Smooth muscle cell (in vitro differentiated cells): ENCODE measurements at regions not wholly inside any gene's neighbourhood (a gene's known extent, or its start where the extent isn't known, plus 50 kb on each side); places are given as distances from the start of the nearest gene placed in this dataset.

Experiments used
- DNase-seq: peaks from one replicate; lab custom pipeline; 2025; ENCODE audit not compliant: unreplicated experiment; lab: John Stamatoyannopoulos, UW
- H2AFZ ChIP-seq: fragments of 200-600 bp; sonication (generic); 2 replicates; pipeline ENCODE4 v1.6.0; 2016; ENCODE audit warnings: antibody characterized with exemption, low read depth, mild to moderate bottlenecking
- H3F3A ChIP-seq: fragments of 200-600 bp; sonication (generic); 2 replicates; pipeline ENCODE4 v1.6.0; 2017; ENCODE audit warnings: antibody characterized with exemption, low read depth
- H3K27ac ChIP-seq: fragments of 200-600 bp; sonication (generic); 2 replicates; pipeline ENCODE4 v1.5.1; 2016; ENCODE audit warnings: low read depth, mild to moderate bottlenecking
- H3K27me3 ChIP-seq: fragments of 200-600 bp; sonication (generic); 2 replicates; pipeline ENCODE4 v1.6.1; 2016; ENCODE audit warnings: low read depth, mild to moderate bottlenecking
- H3K36me3 ChIP-seq: fragments of 200-600 bp; sonication (generic); 2 replicates; pipeline ENCODE4 v1.5.1; 2016; ENCODE audit warnings: low read depth
- H3K4me1 ChIP-seq: fragments of 200-600 bp; sonication (generic); 2 replicates; pipeline ENCODE4 v1.5.1; 2016; ENCODE audit warnings: low read depth
- H3K4me2 ChIP-seq: fragments of 200-600 bp; sonication (generic); 2 replicates; pipeline ENCODE4 v1.6.0; 2016; ENCODE audit warnings: mild to moderate bottlenecking
- H3K4me3 ChIP-seq: fragments of 200-600 bp; sonication (generic); 2 replicates; pipeline ENCODE4 v1.5.1; 2016; ENCODE audit warnings: mild to moderate bottlenecking
- H3K79me2 ChIP-seq: fragments of 200-600 bp; sonication (generic); 2 replicates; pipeline ENCODE4 v1.6.0; 2016; ENCODE audit warnings: low read depth, mild to moderate bottlenecking
- H3K9ac ChIP-seq: fragments of 200-600 bp; sonication (generic); 2 replicates; pipeline ENCODE4 v1.6.0; 2016; ENCODE audit warnings: low read depth
- H3K9me3 ChIP-seq: fragments of 200-600 bp; sonication (generic); replicated peaks from 2 replicates; pipeline ENCODE4 v1.5.1; 2016; ENCODE audit warnings: low read depth
- H4K20me1 ChIP-seq: fragments of 200-600 bp; sonication (generic); 2 replicates; pipeline ENCODE4 v1.6.0; 2016; ENCODE audit warnings: low read depth
- CTCF ChIP-seq: fragments of 200-600 bp; sonication (generic); IDR thresholded peaks from 2 replicates; pipeline ENCODE4 v1.5.1; 2017; ENCODE audit warnings: borderline replicate concordance, mild to moderate bottlenecking, antibody characterized with exemption; ENCODE audit not compliant: insufficient read depth, poor library complexity, severe bottlenecking
- WGBS: methylation state at CpG from one replicate; pipeline ENCODE4 v1.1.7; 2016; ENCODE audit warnings: low lambda C conversion rate; 5-methylcytosine and 5-hydroxymethylcytosine counted together

DNA sequence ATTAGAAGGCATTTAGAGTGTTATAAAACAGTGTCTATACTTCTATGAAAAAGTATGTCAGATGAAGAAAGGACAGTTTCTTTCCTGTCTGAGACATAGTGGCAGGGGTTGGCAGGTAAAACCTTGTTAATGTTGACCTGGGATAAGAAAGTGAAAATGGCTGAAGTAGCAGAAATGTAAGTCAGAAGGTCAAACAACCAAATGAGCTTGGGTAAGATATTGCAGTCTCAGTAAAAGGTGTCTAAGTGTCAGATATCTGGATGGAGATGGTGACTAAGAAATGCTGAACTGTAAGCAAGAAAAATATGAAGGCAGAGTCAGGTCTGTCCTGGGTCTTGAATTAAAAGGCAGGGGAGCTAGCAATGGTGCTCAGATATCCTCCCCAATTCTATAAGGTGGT, 400.3 kb downstream of the CD109 start:
- H2AFZ ChIP-seq = no peak overlapping the region
- no peaks in the 10 kb centered on the region for H3K36me3 ChIP-seq
- no peak overlapping the region for H3K4me3 ChIP-seq
- no peaks in the 10 kb centered on the region for H3K27me3 ChIP-seq
- no peaks in the 10 kb centered on the region for H3K79me2 ChIP-seq
- no peaks in the 10 kb centered on the region for H3K9me3 ChIP-seq
- H3K4me1 ChIP-seq = no peaks in the 10 kb centered on the region
- DNase-seq = no peak
- H4K20me1 ChIP-seq = no peaks in the 10 kb centered on the region
- no peak overlapping the region for H3K27ac ChIP-seq
- no peaks in the 10 kb centered on the region for H3F3A ChIP-seq
- no peak for TF ChIP-seq CTCF
- H3K9ac ChIP-seq = no peak overlapping the region
- no peak overlapping the region for H3K4me2 ChIP-seq

DNA sequence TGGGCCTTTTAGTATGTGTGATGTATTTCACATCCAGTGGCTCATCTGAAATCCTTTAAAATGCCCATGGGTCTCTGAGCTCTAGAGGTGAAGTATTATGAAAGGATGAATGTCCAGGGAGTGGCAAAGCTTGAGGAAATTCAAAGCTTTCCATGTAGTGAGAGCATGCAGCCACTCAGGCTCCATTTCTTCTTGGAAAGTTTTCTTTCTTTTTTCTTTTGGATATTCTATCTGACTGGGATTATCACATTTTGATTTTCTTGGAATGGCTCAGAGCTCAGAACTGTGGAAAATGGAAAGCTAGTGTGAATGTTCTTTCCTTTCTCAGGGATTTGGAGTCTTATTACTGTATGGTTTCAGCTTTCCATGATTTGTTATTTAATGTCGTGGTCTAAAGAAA, 397.4 kb downstream of the CD109 start:
- no peak overlapping the region for H3K27ac ChIP-seq
- no peak overlapping the region for H2AFZ ChIP-seq
- WGBS = 86% methylated on average over 1 of the region's 1 CpG
- no peak for TF ChIP-seq CTCF
- no peak overlapping the region for H3K9ac ChIP-seq
- H3K9me3 ChIP-seq = no peaks in the 10 kb centered on the region
- no peaks in the 10 kb centered on the region for H3K36me3 ChIP-seq
- H3F3A ChIP-seq = no peaks in the 10 kb centered on the region
- no peaks in the 10 kb centered on the region for H4K20me1 ChIP-seq
- no peaks in the 10 kb centered on the region for H3K79me2 ChIP-seq
- H3K4me3 ChIP-seq = no peak overlapping the region
- H3K27me3 ChIP-seq = no peaks in the 10 kb centered on the region
- no peak overlapping the region for H3K4me2 ChIP-seq
- DNase-seq = no peak
- H3K4me1 ChIP-seq = no peaks in the 10 kb centered on the region

DNA sequence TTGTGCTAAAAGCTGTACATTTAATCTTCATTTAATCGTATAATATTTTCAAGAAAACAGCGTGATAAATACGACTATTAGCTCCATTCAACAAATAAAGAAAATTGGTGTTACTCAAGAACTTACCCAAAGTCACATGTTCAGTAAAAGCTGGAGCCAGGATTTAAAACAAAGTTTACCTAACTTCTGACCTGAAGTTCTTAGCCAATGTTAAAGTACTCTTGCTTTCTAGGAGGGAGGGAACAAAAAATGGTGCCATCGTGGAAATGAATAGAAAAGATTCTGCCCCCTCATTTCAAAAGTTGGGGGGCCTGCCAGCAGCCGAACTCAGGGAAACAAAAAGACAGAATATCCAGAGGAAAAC, 395.8 kb downstream of the CD109 start:
- Histone ChIP-seq H3K9ac (no peak overlapping the region), H3K4me1 (no peaks in the 10 kb centered on the region), H2AFZ (peak overlapping the region; percentile 48), H3K36me3 (no peaks in the 10 kb centered on the region), H3K79me2 (no peaks in the 10 kb centered on the region), H4K20me1 (no peaks in the 10 kb centered on the region), H3K4me2 (peak overlapping the region; percentile 17), H3K27ac (no peak overlapping the region), H3K27me3 (no peaks in the 10 kb centered on the region), H3F3A (no peaks in the 10 kb centered on the region), H3K9me3 (no peaks in the 10 kb centered on the region), H3K4me3 (no peak overlapping the region)
- DNase-seq = no peak
- TF ChIP-seq CTCF = no peak
- 45% methylated on average over 5 of the region's 5 CpGs for WGBS

GRCh38 chr6:74091136-74091793, 395.3 kb downstream of the CD109 start:
- Histone ChIP-seq H3K4me1 (no peaks in the 10 kb centered on the region), H4K20me1 (no peaks in the 10 kb centered on the region), H3K9ac (no peak overlapping the region), H3K79me2 (no peaks in the 10 kb centered on the region), H3K9me3 (no peaks in the 10 kb centered on the region), H3F3A (no peaks in the 10 kb centered on the region), H3K4me2 (peak overlapping the region; percentile 17), H3K4me3 (no peak overlapping the region), H2AFZ (peak overlapping the region; percentile 48), H3K27me3 (no peaks in the 10 kb centered on the region), H3K36me3 (no peaks in the 10 kb centered on the region), H3K27ac (no peak overlapping the region)
- no peak for DNase-seq
- WGBS = 57% methylated on average over 8 of the region's 8 CpGs
- peak; percentile 77 for TF ChIP-seq CTCF
